GM18505 (cell line): ENCODE measurements at regions not wholly inside any gene's neighbourhood (a gene's known extent, or its start where the extent isn't known, plus 50 kb on each side); places are given as distances from the start of the nearest gene placed in this dataset.

Experiments used
- ATAC-seq: cut with Tn5 transposase; IDR thresholded peaks from one replicate; pipeline ENCODE4 v1.9.1; 2021; ENCODE audit not compliant: unreplicated experiment
- POLR2A ChIP-seq: IDR thresholded peaks from 4 replicates; pipeline ENCODE4 v1.6.1; 2011; ENCODE audit warnings: borderline replicate concordance; ENCODE audit not compliant: insufficient read depth, insufficient read length; ENCODE audit errors: extremely low read depth

- TF ChIP-seq POLR2A: no peak
- no peak for ATAC-seq
These were observed 203.3 kb upstream of the PRDM1 start for GRCh38 chr6:105882828-105883227.

DNA sequence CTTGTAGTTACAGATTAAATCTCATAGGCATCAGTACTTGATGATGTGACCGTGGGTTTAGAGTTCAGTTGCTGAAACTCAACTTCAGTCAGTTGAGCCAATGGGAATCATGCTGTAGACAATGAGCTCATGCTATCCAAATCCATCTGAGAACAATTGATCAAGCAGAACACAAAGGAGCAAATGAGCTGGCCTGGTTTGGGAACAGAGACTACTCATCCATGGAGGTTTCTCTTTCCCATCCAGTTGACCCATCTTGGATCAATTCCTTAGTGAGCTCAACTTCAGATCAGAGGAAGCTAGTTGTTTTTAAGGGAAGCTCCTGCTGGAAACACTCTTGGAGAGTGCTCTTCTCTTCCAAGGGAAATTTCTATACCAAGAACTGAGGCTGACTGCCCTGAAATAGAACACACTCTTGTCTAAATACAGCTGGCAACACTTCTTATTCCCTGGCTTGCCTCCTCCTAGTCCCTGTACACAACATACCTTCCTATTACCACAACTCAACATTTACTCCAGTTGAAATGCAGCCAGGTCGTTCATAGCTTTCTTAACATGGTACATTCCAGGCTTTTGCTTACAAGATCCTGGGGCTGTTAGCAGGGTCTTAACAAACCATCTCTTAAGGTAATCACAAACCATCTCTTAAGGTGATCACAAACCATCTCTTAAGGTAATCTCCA, 203.9 kb upstream of the PRDM1 start:
- TF ChIP-seq POLR2A: no peak
- ATAC-seq: no peak

DNA sequence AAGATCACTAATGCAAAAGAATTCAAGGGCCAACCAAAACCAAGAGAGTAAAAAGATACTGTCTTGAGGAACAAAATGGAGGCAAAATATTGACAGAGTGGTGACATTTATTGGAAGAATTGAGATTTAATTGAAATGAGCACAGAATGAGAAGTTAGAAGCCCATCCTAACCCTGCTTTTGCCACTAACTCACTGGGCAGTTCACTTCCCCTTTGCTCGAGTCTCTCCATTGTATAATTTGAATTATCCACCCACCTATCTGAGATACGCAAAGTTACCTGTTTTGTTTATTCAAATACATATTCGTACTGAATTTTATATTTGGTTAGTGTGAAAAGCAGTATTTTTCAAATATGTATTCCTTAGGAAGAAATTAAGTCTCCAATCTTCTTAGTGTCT, 204.5 kb upstream of the PRDM1 start:
- ATAC-seq: no peak

DNA sequence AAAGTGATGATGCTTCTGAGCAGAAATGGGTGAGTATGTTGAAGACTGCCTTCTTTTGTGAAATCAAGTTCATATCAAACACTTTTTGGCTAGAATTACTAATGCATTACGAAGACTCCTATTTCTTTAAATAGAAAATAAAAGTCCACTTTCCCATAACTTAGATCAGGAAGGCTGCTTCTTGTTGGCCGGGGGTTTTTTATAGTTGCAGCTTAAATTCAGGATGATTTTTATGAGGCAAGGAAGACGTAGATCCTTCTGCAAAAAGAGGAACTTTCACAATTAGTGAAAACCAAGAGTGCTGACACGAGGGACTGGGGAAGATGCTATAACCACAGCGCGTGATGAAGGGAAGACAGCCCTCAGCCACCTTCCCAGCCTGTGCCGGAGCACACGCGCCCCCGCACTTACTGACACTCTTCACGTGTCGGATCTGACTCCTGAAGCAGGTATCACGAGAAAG, 206.1 kb upstream of the PRDM1 start:
- TF ChIP-seq POLR2A: no peak
- ATAC-seq: peak; percentile 66

More for the DNA sequence above, 204.5 kb upstream of the PRDM1 start:
- no peak for TF ChIP-seq POLR2A

DNA sequence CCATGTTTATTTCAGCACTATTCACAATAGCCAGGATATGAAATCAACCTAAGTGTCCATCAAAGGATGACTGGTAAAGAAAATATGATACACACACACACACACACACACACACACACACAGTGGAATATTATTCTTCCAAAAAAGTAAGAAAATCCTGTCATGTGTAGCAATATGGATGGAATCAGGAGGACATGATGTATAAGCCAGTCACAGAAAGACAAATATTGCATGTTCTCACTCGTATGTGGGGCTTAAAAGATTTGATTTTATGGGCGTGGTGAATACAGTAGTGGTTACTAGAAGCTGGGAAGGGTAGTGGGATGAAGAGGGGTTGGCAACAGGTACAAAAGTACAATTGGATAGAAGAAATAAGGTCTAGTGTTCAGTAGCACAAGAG, 207.0 kb upstream of the PRDM1 start:
- TF ChIP-seq POLR2A: no peak
- no peak for ATAC-seq

DNA sequence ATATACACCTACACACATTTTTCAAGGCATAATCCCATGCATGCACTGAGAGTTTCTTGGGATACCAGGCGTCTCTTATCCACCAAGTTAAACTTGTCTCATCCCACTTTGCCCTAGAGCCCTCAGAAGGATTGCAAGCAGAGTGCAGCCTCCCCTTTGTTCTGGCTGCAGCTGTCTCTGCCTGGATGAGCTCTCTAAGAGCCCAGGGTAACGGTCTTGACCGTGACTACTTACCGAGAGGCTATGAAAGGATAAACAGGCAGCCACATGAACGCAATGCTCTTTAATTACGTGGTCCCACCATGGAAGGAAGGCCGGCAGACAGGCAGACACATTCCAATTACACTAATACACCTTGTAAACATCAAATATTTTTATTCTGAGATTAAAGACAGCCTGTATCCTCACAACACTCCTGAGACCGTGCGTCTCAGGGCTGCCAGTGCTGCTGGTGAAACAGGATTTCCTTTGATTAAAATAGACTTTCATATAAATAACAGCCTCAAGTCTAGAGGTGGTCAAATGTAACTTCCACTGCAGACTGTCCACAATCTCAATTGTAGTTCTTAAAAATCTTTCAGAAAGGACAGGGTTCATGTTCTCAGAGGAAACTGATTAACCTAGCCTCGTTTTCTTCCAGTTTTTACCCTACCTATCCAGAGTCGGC, 210.0 kb upstream of the PRDM1 start:
- ATAC-seq: no peak
- no peak for TF ChIP-seq POLR2A

- no peak for TF ChIP-seq POLR2A
- ATAC-seq: no peak
These were observed 211.1 kb upstream of the PRDM1 start for GRCh38 chr6:105874835-105875626.

DNA sequence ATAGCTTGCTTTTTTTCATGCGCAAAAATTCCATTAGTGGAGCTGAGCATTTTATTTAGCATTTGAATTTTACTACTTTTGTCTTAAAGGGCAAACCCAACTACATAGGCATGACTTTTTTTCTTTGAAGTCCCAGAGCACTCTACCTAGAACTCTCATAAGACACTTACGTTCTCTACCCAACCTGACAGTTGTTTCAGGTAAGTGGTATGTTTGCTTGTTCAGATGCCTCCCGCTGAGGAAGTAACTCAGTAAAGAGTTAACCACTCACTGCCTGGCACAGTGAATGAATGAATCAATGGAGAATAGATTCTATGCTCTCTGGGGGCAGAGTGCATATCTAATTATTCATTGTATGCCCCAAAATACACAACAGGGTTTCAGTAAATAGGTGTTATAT, 212.3 kb upstream of the PRDM1 start:
- no peak for ATAC-seq
- TF ChIP-seq POLR2A: no peak

DNA sequence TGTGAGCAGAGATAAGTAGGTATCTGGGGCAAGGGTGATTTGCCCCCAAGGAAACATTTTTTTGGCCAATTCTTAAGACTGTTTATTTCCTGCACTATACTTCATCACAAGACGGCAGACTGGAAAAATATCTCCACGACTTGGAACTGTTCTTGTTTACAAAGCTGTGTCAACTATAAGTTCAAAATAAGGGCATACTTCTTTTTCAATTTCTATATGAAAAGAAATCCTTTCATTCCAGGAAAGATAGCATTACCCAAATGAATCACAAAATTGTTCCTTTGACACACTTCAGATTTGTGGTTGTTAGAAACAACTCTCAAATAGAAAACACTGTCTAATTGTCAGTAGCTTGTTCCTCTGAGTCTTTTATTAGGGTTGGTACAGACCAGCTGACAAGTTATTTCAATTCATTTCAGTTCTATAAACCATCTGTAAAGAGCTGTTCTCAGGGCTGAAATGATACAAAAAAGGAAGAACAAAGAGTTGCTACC, 212.9 kb upstream of the PRDM1 start:
- TF ChIP-seq POLR2A: no peak
- no peak for ATAC-seq

DNA sequence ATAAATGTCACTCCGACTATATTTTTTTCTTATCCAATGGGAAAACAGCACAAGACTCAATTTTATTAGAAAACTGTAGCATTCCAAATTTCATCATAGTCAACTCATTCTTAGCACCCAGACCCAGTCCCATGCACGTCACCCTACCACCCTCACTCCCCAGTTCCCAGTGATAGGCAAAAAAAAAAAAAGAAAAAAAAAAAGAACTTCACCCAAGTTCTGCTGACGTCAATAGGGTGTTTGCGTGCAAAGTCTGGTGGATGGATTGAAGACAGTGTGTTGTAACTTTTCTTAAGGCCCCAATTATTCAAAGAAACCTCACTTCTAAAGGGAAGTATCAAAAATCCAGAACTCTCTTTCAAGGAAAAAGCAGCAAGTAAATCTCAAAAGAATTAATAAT, 213.9 kb upstream of the PRDM1 start:
- no peak for ATAC-seq
- no peak for TF ChIP-seq POLR2A

GRCh38 chr6:105871542-105871941, 214.6 kb upstream of the PRDM1 start:
- no peak for ATAC-seq
- TF ChIP-seq POLR2A: no peak

DNA sequence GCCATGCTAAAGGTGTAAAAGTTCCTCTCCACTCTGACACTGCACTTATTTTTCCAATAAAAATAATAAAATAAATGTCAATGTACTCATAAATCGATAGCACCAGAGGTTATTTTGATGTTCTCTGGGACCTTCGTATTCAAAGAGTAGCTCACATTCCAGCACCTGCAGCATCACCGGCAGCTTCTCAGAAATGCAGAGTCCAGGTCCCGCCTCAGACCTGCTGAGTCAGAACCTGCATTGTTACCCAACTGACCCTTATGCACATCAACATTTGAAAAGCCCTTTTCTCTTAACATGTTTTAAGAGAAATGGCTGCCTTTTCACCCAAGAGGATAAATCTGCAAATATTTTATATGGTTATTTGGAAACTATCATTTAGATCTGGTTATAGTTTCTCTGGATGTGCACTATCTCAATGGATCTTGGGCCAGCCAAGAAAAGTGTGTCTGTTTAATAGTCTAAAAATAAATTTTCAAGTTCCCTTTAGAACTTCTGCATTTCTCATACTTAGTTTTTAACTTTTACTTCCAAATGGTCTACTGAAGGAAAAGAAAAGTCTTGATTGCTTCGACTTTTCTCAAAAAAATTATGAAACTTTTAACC, 216.2 kb upstream of the PRDM1 start:
- no peak for ATAC-seq

GRCh38 chr6:105868823-105869460, 217.2 kb upstream of the PRDM1 start:
- TF ChIP-seq POLR2A: no peak
- no peak for ATAC-seq

More for the DNA sequence above, 216.2 kb upstream of the PRDM1 start:
- TF ChIP-seq POLR2A: no peak
